Keratinocyte (primary cell): ENCODE measurements at regions not wholly inside any gene's neighbourhood (a gene's known extent, or its start where the extent isn't known, plus 50 kb on each side); places are given as distances from the start of the nearest gene placed in this dataset.

Experiments used
- CTCF ChIP-seq, 3 experiments: IDR thresholded peaks in 1 of 3; conservative IDR thresholded peaks in 1 of 3; optimal IDR thresholded peaks in 1 of 3; 2 replicates in 2 of 3; 3 replicates in 1 of 3; pipeline versions ENCODE3 to v1.5.1; 2011; ENCODE audit warnings: low read length in 3 of 3, mild to moderate bottlenecking in 3 of 3, moderate library complexity in 2 of 3, control low read depth in 1 of 3, inconsistent platforms in 1 of 3; ENCODE audit not compliant: insufficient read depth in 2 of 3; ENCODE audit errors: extremely low read depth in 1 of 3
- EZH2 ChIP-seq: IDR thresholded peaks from one replicate; pipeline ENCODE4 v1.6.1; 2012; ENCODE audit warnings: inconsistent platforms, mild to moderate bottlenecking, low read length, moderate library complexity

DNA sequence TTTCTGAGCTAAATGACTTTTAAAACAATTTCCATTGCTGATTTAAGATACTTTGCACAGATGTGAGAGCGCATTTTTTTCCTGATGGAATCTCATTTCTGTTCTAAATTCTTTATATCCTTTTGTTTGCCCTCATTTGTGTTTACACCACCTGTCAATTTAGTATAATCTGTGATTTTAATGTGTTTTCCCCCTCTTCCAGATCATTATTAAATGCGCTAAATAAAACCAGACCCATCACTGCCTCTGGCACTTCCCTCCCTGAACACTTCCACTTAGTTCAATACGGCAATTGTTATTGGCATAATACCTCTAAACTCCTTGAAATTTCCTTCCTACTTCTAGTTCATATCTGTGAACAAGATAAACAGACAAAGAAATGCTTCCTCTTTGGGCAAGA, 186.9 kb upstream of the ADGRL2 start:
- TF ChIP-seq CTCF (optimal IDR thresholded peaks at IDR 0.05 in 1 of 3, IDR thresholded peaks at IDR 0.05 in 1 of 3, conservative IDR thresholded peaks at IDR 0.05 in 1 of 3; ENCODE audit: extremely low read depth in 1 of 3, insufficient read depth in 2 of 3, low read length in 3 of 3) (no peak), EZH2 (no peak)
